ENCODE measurements at regions not wholly inside any gene's neighbourhood (a gene's known extent, or its start where the extent isn't known, plus 50 kb on each side); places are given as distances from the start of the nearest gene placed in this dataset.

- no peak for TF ChIP-seq MAX (IDR thresholded peaks at IDR 0.05)
- TF ChIP-seq CTCF (IDR thresholded peaks at IDR 0.05; ENCODE audit: low read depth, low read length, missing input control) = no peak
- TF ChIP-seq ATF3 (IDR thresholded peaks at IDR 0.05) = no peak
- TF ChIP-seq YY1 (IDR thresholded peaks at IDR 0.05) = no peak
- TF ChIP-seq GABPA (IDR thresholded peaks at IDR 0.05 in 1 of 2, conservative IDR thresholded peaks at IDR 0.05 in 1 of 2) = no peak
- no peak for TF ChIP-seq RAD21 (IDR thresholded peaks at IDR 0.05)
- TF ChIP-seq SP1 (IDR thresholded peaks at IDR 0.05) = no peak
- no peak for TF ChIP-seq FOXA1 (IDR thresholded peaks at IDR 0.05)
- TF ChIP-seq TAF1 (conservative IDR thresholded peaks at IDR 0.05) = no peak
- no peak for TF ChIP-seq ZBTB33 (IDR thresholded peaks at IDR 0.05)
- no peak for TF ChIP-seq REST (IDR thresholded peaks at IDR 0.05)
- TF ChIP-seq HNF4A (conservative IDR thresholded peaks at IDR 0.05) = no peak
- TF ChIP-seq EGR1 (IDR thresholded peaks at IDR 0.05; ENCODE audit: low read depth in 2 of 2) = no peak
- no peak for TF ChIP-seq JUND (IDR thresholded peaks at IDR 0.05)
Measured at GRCh38 chr2:198710562-198710961, 747.2 kb downstream of the SATB2 start.

Measured in liver (tissue), 3 donors.